ENCODE measurements at regions not wholly inside any gene's neighbourhood (a gene's known extent, or its start where the extent isn't known, plus 50 kb on each side); places are given as distances from the start of the nearest gene placed in this dataset.
"Not testable (repeated sequence)": the region's sequence is repeated elsewhere in the genome, so short reads cannot be mapped to it uniquely, and the experiment has no call there.

- not testable (repeated sequence) for DNase-seq (ENCODE audit: low read depth, low spot score)
Measured at GRCh38 chr15:20124668-20125067, 416.9 kb downstream of the GOLGA6L6 start.

GRCh38 chr15:20106026-20106425, 435.6 kb downstream of the GOLGA6L6 start:
- no peak for TF ChIP-seq ZNF274 (IDR thresholded peaks at IDR 0.05; ENCODE audit: low read depth, low read length)
- TF ChIP-seq YY1 (IDR thresholded peaks at IDR 0.05; ENCODE audit: insufficient read depth, insufficient read length), result no peak
- TF ChIP-seq SUZ12 (IDR thresholded peaks at IDR 0.05; ENCODE audit: extremely low read depth, insufficient read depth, insufficient read length), result no peak
- DNase-seq (ENCODE audit: low read depth, low spot score), result no peak

More at GRCh38 chr15:20124668-20125067, 416.9 kb downstream of the GOLGA6L6 start:
- H3K9ac ChIP-seq (ENCODE audit: insufficient read length, low read depth); H3K36me3 ChIP-seq (ENCODE audit: insufficient read depth, insufficient read length, low read length); H3K27me3 ChIP-seq (ENCODE audit: insufficient read depth, insufficient read length); H3K9me3 ChIP-seq (ENCODE audit: insufficient read depth, low read length); H3K4me3 ChIP-seq (ENCODE audit: insufficient read length, low read depth); H3K4me1 ChIP-seq (ENCODE audit: insufficient read depth, insufficient read length): not testable (repeated sequence)

GRCh38 chr15:20105011-20105990, 436.3 kb downstream of the GOLGA6L6 start:
- not testable (repeated sequence) for H3K27me3 ChIP-seq (ENCODE audit: insufficient read depth, insufficient read length); H3K4me3 ChIP-seq (ENCODE audit: insufficient read length, low read depth); H3K9ac ChIP-seq (ENCODE audit: insufficient read length, low read depth); H3K4me1 ChIP-seq (ENCODE audit: insufficient read depth, insufficient read length); DNase-seq (ENCODE audit: low read depth, low spot score); H3K9me3 ChIP-seq (ENCODE audit: insufficient read depth, low read length); H3K36me3 ChIP-seq (ENCODE audit: insufficient read depth, insufficient read length, low read length)

More at GRCh38 chr15:20106026-20106425, 435.6 kb downstream of the GOLGA6L6 start:
- no peaks in the 10 kb centered on the region for H3K4me1 ChIP-seq (ENCODE audit: insufficient read depth, insufficient read length)
- H3K9me3 ChIP-seq (ENCODE audit: insufficient read depth, low read length), result no peaks in the 10 kb centered on the region
- H3K4me3 ChIP-seq (ENCODE audit: insufficient read length, low read depth), result no peak overlapping the region
- no peak overlapping the region for H3K9ac ChIP-seq (ENCODE audit: insufficient read length, low read depth)
- no peaks in the 10 kb centered on the region for H3K27me3 ChIP-seq (ENCODE audit: insufficient read depth, insufficient read length)
- H3K36me3 ChIP-seq (ENCODE audit: insufficient read depth, insufficient read length, low read length), result no peaks in the 10 kb centered on the region

GRCh38 chr15:20104551-20104950, 437.0 kb downstream of the GOLGA6L6 start:
- not testable (repeated sequence) for H3K4me1 ChIP-seq (ENCODE audit: insufficient read depth, insufficient read length)

GRCh38 chr15:20102862-20103261, 438.7 kb downstream of the GOLGA6L6 start:
- not testable (repeated sequence) for H3K4me3 ChIP-seq (ENCODE audit: insufficient read length, low read depth); H3K27me3 ChIP-seq (ENCODE audit: insufficient read depth, insufficient read length); H3K4me1 ChIP-seq (ENCODE audit: insufficient read depth, insufficient read length); H3K9ac ChIP-seq (ENCODE audit: insufficient read length, low read depth); H3K9me3 ChIP-seq (ENCODE audit: insufficient read depth, low read length); H3K36me3 ChIP-seq (ENCODE audit: insufficient read depth, insufficient read length, low read length); DNase-seq (ENCODE audit: low read depth, low spot score)

More at GRCh38 chr15:20104551-20104950, 437.0 kb downstream of the GOLGA6L6 start:
- H3K36me3 ChIP-seq (ENCODE audit: insufficient read depth, insufficient read length, low read length); DNase-seq (ENCODE audit: low read depth, low spot score); H3K9me3 ChIP-seq (ENCODE audit: insufficient read depth, low read length); H3K4me3 ChIP-seq (ENCODE audit: insufficient read length, low read depth); H3K27me3 ChIP-seq (ENCODE audit: insufficient read depth, insufficient read length); H3K9ac ChIP-seq (ENCODE audit: insufficient read length, low read depth): not testable (repeated sequence)

- H3K9me3 ChIP-seq (ENCODE audit: insufficient read depth, low read length); H3K36me3 ChIP-seq (ENCODE audit: insufficient read depth, insufficient read length, low read length); H3K27me3 ChIP-seq (ENCODE audit: insufficient read depth, insufficient read length); DNase-seq (ENCODE audit: low read depth, low spot score); H3K9ac ChIP-seq (ENCODE audit: insufficient read length, low read depth); H3K4me1 ChIP-seq (ENCODE audit: insufficient read depth, insufficient read length); H3K4me3 ChIP-seq (ENCODE audit: insufficient read length, low read depth): not testable (repeated sequence)
Measured at GRCh38 chr15:20102209-20102608, 439.4 kb downstream of the GOLGA6L6 start.

GRCh38 chr15:20101281-20101680, 440.3 kb downstream of the GOLGA6L6 start:
- DNase-seq (ENCODE audit: low read depth, low spot score); H3K4me1 ChIP-seq (ENCODE audit: insufficient read depth, insufficient read length); H3K4me3 ChIP-seq (ENCODE audit: insufficient read length, low read depth): not testable (repeated sequence)

GRCh38 chr15:20100604-20101270, 440.9 kb downstream of the GOLGA6L6 start:
- not testable (repeated sequence) for H3K9me3 ChIP-seq (ENCODE audit: insufficient read depth, low read length); H3K4me3 ChIP-seq (ENCODE audit: insufficient read length, low read depth); H3K27me3 ChIP-seq (ENCODE audit: insufficient read depth, insufficient read length); H3K4me1 ChIP-seq (ENCODE audit: insufficient read depth, insufficient read length); H3K9ac ChIP-seq (ENCODE audit: insufficient read length, low read depth); DNase-seq (ENCODE audit: low read depth, low spot score); H3K36me3 ChIP-seq (ENCODE audit: insufficient read depth, insufficient read length, low read length)

More at GRCh38 chr15:20101281-20101680, 440.3 kb downstream of the GOLGA6L6 start:
- H3K9ac ChIP-seq (ENCODE audit: insufficient read length, low read depth); H3K36me3 ChIP-seq (ENCODE audit: insufficient read depth, insufficient read length, low read length); H3K9me3 ChIP-seq (ENCODE audit: insufficient read depth, low read length); H3K27me3 ChIP-seq (ENCODE audit: insufficient read depth, insufficient read length): not testable (repeated sequence)

GRCh38 chr15:20095699-20096303, 445.8 kb downstream of the GOLGA6L6 start:
- H3K36me3 ChIP-seq (ENCODE audit: insufficient read depth, insufficient read length, low read length); H3K4me3 ChIP-seq (ENCODE audit: insufficient read length, low read depth); H3K27me3 ChIP-seq (ENCODE audit: insufficient read depth, insufficient read length); DNase-seq (ENCODE audit: low read depth, low spot score); H3K9ac ChIP-seq (ENCODE audit: insufficient read length, low read depth); H3K9me3 ChIP-seq (ENCODE audit: insufficient read depth, low read length); H3K4me1 ChIP-seq (ENCODE audit: insufficient read depth, insufficient read length): not testable (repeated sequence)

GRCh38 chr15:20089541-20089940, 452.1 kb downstream of the GOLGA6L6 start:
- H3K27me3 ChIP-seq (ENCODE audit: insufficient read depth, insufficient read length); DNase-seq (ENCODE audit: low read depth, low spot score); H3K9ac ChIP-seq (ENCODE audit: insufficient read length, low read depth); H3K4me3 ChIP-seq (ENCODE audit: insufficient read length, low read depth); H3K36me3 ChIP-seq (ENCODE audit: insufficient read depth, insufficient read length, low read length); H3K4me1 ChIP-seq (ENCODE audit: insufficient read depth, insufficient read length); H3K9me3 ChIP-seq (ENCODE audit: insufficient read depth, low read length): not testable (repeated sequence)

- not testable (repeated sequence) for DNase-seq (ENCODE audit: low read depth, low spot score); H3K27me3 ChIP-seq (ENCODE audit: insufficient read depth, insufficient read length); H3K9me3 ChIP-seq (ENCODE audit: insufficient read depth, low read length); H3K4me1 ChIP-seq (ENCODE audit: insufficient read depth, insufficient read length); H3K4me3 ChIP-seq (ENCODE audit: insufficient read length, low read depth); H3K36me3 ChIP-seq (ENCODE audit: insufficient read depth, insufficient read length, low read length); H3K9ac ChIP-seq (ENCODE audit: insufficient read length, low read depth)
Measured at GRCh38 chr15:20084026-20084425, 457.6 kb downstream of the GOLGA6L6 start.
